Muscle of leg (tissue), 3 donors: ENCODE measurements at regions not wholly inside any gene's neighbourhood (a gene's known extent, or its start where the extent isn't known, plus 50 kb on each side); places are given as distances from the start of the nearest gene placed in this dataset.
"Not testable (repeated sequence)": the region's sequence is repeated elsewhere in the genome, so short reads cannot be mapped to it uniquely, and the experiment has no call there.

Source experiments
- DNase-seq: peaks from one replicate; pipeline ENCODE4 v3.0.0; 2013
- H3K27ac ChIP-seq: one replicate; pipeline ENCODE4 v1.5.1; 2013; ENCODE audit warnings: mild to moderate bottlenecking, low read length, control low read depth
- H3K27me3 ChIP-seq: one replicate; pipeline ENCODE4 v1.6.1; 2013; ENCODE audit warnings: low read length; ENCODE audit not compliant: control insufficient read depth, insufficient read depth
- H3K36me3 ChIP-seq: one replicate; pipeline ENCODE4 v1.6.1; 2013; ENCODE audit warnings: low read length; ENCODE audit not compliant: control insufficient read depth, insufficient read depth
- H3K4me1 ChIP-seq: one replicate; pipeline ENCODE4 v1.6.1; 2013; ENCODE audit warnings: low read length; ENCODE audit not compliant: control insufficient read depth, insufficient read depth
- H3K4me3 ChIP-seq: one replicate; pipeline ENCODE4 v1.5.1; 2013; ENCODE audit warnings: low read length, control low read depth
- H3K9me3 ChIP-seq: replicated peaks from 2 replicates; pipeline ENCODE4 v1.6.1; 2013; ENCODE audit warnings: low read depth, low read length; ENCODE audit not compliant: control insufficient read depth
- WGBS: methylation state at CpG from one replicate; pipeline ENCODE4 v1.1.5; 2013; ENCODE audit warnings: missing lambda C conversion rate; ENCODE audit not compliant: insufficient coverage; 5-methylcytosine and 5-hydroxymethylcytosine counted together

DNA sequence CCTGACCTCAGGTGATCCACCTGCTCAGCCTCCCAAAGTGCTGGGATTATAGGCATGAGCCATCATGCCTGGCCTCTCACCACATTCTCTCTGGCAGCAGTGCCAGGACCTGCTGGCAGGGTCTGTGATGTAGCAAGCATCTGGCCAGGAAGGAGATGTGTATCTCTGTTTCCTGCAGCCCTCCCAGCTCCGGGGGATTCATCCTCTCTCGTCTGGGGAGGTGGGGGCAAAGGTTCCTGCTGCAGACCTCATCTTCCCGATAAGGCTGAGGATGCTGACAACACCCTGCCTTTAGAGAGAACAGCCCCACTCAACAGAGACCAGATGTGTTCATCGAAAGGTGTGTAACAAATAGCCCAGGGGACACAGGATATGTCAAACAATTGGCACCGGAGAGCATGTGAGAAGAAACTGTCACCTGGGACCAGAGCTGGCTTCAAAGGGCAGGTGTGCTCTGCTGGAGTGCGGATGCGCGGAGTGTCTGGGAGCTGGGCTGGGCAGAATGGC lies 54.8 kb upstream of the SEC14L1 start:
- 45% methylated on average over 8 of the region's 8 CpGs for WGBS
- no peak for DNase-seq

DNA sequence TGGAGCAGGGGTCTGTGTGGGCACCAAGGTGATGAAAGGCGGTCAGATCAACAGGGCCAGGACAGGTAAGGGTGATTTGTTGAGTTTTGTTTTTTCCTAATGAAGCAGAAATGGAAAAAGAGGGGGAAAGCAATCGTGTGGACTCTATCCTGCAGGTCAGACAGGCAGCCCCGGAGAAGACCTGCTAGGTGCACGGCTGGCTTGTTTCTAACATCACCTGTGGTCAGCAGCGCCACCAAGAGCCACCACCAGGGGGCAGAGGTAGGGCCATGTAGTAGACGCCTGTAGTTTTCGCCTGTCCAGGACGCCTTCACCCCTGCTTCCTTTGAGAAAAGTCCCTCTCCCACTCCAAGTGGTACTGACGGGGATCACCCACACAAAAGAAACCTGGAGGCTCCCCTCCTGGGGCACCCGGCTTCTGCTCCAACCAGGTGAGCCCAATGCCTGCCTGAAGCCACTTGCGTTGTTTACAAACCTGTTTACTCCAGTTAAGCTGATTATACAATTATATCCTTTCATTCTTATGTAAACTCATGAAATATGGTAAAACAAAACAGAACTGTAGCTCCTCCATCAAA lies 54.2 kb upstream of the SEC14L1 start:
- no peak overlapping the region for H3K27ac ChIP-seq
- no peaks in the 10 kb centered on the region for H3K9me3 ChIP-seq
- H3K36me3 ChIP-seq = peaks cover 15% of the 10 kb centered on the region
- 18% methylated on average over 5 of the region's 11 CpGs for WGBS
- peaks cover 2% of the 10 kb centered on the region for H3K27me3 ChIP-seq
- DNase-seq = peak; percentile 77
- H3K4me1 ChIP-seq = peaks cover 23% of the 10 kb centered on the region
- no peak overlapping the region for H3K4me3 ChIP-seq

More for the DNA sequence above, 54.8 kb upstream of the SEC14L1 start:
- no peak overlapping the region for H3K27ac ChIP-seq
- H3K4me1 ChIP-seq = peaks cover 21% of the 10 kb centered on the region
- H3K9me3 ChIP-seq = no peaks in the 10 kb centered on the region
- H3K27me3 ChIP-seq = peaks cover 2% of the 10 kb centered on the region
- H3K4me3 ChIP-seq = no peak overlapping the region
- H3K36me3 ChIP-seq = peaks cover 11% of the 10 kb centered on the region

DNA sequence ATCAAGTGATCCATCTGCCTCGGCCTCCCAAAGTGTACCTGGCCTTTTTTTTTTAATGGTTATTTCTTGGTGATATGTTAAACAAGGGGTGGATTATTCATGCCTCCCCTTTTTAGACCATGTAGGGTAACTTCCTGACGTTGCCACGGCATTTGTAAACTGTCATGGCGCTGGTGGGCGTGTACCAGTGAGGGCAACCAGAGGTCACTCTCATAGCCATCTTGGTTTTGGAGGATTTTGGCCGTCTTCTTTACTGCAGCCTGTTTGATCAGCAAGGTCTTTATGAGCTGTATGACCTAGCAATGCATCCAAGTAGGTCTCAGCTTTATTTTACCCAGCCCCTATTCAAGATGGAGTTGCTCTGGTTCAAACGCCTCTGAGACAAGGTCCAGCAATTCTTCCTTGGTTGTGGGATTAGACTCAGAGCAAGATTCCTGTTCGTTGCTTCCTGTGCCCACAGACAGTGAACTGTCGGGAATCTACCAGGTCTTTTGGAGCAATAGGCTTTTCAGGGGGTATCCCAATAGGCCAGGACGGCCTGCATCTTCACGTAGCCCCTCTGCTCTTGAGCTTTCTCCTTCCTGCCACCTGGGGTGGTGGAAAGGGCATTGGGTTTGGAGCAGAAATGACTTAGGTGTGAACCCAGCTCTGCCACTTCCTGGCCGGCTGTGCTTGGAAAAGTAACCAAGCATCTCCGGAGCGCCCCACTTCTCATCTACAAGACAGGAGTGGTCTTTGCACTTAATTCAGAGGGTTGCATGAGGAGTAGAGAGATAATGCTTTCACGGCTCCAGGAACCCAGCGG lies 52.9 kb upstream of the SEC14L1 start:
- peak overlapping the region; percentile 77 for H3K27ac ChIP-seq
- no peak for DNase-seq
- H3K4me3 ChIP-seq = peak overlapping the region; percentile 29
- peaks cover 23% of the 10 kb centered on the region for H3K4me1 ChIP-seq
- no peaks in the 10 kb centered on the region for H3K9me3 ChIP-seq
- peaks cover 2% of the 10 kb centered on the region for H3K27me3 ChIP-seq
- peaks cover 24% of the 10 kb centered on the region for H3K36me3 ChIP-seq
- 66% methylated on average over 9 of the region's 16 CpGs for WGBS

DNA sequence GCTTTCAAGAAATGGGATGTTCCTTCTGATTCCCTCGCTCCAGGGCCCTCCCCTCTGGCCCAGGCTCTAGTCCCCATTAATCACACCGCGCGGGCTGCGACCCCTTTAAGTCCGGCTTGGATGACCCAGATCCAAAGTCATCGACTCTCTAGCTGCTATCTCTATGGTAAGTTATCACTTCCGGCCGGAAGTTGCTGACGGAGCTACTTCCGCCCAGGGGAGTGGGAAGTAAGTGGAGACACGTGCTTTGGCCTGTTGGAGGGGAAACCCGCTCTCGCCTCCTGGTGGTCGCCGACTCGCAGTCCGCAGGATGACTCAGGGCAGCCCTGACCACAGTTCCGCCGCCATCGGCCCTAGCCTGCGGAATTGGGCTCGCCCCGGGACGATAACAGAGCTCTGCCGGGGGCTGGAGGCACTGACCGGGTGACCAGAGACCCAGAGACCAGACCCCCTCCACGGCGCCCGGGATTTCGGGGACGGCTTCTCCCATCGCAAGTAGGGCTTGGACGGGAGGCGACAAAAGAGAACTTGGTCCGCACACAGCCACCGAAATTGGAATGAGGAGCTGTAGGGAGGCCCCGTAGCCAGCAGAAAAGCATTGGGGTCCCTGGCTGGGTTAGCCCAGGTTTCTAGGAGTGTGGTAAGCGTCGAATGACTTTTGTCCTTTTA lies 52.2 kb upstream of the SEC14L1 start:
- DNase-seq = peak; percentile 99
- 0% methylated on average over 19 of the region's 40 CpGs for WGBS
- peaks cover 31% of the 10 kb centered on the region for H3K36me3 ChIP-seq
- peaks cover 2% of the 10 kb centered on the region for H3K27me3 ChIP-seq
- no peaks in the 10 kb centered on the region for H3K9me3 ChIP-seq
- H3K4me3 ChIP-seq = peak overlapping the region; percentile 81
- peak overlapping the region; percentile 93 for H3K27ac ChIP-seq
- H3K4me1 ChIP-seq = peaks cover 23% of the 10 kb centered on the region

DNA sequence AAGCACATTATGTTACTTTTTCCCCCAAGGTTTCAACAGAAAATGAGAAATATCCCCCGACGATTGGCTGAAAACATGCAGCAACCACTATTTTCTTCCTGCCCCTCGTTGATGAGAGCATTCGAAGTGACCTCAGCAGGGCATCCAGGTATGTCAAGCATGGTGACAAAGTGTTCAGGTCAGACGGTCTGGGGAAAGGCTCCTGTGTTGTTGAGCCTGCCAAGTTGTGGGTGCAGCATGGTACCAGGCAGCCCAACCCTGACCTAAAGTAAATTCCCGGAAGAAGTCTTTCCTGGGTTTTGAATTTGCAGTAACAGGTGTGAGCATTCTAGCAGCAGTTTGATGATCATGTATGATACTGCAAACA lies 51.7 kb upstream of the SEC14L1 start:
- H3K4me1 ChIP-seq = peaks cover 23% of the 10 kb centered on the region
- peak overlapping the region; percentile 81 for H3K4me3 ChIP-seq
- H3K36me3 ChIP-seq = peaks cover 36% of the 10 kb centered on the region
- peaks cover 2% of the 10 kb centered on the region for H3K27me3 ChIP-seq
- H3K9me3 ChIP-seq = no peaks in the 10 kb centered on the region
- WGBS = 6% methylated on average over 2 of the region's 6 CpGs
- no peak for DNase-seq
- H3K27ac ChIP-seq = peak overlapping the region; percentile 93

DNA sequence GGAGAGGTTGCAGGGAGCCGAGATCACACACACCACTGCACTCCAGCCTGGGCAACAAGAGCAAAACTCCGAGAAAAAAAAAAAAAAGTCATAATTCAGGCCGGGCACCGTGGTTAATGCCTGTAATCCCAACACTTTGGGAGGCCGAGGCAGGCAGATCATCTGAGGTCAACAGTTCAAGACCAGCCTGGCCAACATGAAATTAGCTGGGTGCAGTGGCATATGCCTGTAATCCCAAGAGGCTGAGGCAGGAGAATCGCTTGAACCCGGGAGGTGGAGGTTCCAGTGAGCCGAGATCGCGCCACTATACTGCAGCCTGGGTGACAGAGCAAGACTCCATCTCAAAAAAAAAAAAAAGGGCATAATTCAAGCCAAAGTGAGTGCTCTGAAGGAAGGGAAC lies 50.8 kb upstream of the SEC14L1 start:
- H3K27ac ChIP-seq, H3K4me3 ChIP-seq, H3K9me3 ChIP-seq, DNase-seq, H3K27me3 ChIP-seq: not testable (repeated sequence)
- peaks cover 23% of the 10 kb centered on the region for H3K4me1 ChIP-seq
- WGBS = 83% methylated on average over 7 of the region's 10 CpGs
- H3K36me3 ChIP-seq = peaks cover 45% of the 10 kb centered on the region

DNA sequence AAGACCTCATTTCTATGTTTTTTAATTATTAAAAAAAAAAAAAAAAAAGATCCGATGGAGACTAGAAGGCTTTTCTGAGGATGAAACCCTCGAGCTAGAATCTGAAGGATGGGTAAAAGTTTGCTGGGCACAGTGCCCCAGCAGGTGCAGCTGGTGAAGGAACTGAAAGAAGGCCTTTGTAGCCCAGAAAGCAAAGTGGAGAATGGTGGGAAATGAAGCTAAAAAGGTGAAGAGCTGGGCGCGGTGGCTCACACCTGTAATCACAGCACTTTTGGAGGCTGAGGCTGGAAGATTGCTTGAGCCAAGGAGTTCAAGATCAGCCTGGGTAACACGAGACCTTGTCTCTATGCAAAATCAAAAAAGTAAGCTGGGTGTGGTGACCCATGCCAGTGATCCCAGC lies 50.3 kb upstream of the SEC14L1 start:
- 86% methylated on average over 4 of the region's 5 CpGs for WGBS

More for the DNA sequence above, 50.3 kb upstream of the SEC14L1 start:
- Histone ChIP-seq H3K4me1 (peaks cover 23% of the 10 kb centered on the region), H3K36me3 (peaks cover 49% of the 10 kb centered on the region), H3K27ac (no peak overlapping the region), H3K9me3 (no peaks in the 10 kb centered on the region), H3K4me3 (no peak overlapping the region), H3K27me3 (peaks cover 2% of the 10 kb centered on the region)
- DNase-seq = no peak
